ENCODE measurements at regions not wholly inside any gene's neighbourhood (a gene's known extent, or its start where the extent isn't known, plus 50 kb on each side); places are given as distances from the start of the nearest gene placed in this dataset.

- TF ChIP-seq POLR2A (IDR thresholded peaks at IDR 0.05) (no peak), CTCF (IDR thresholded peaks at IDR 0.05) (no peak)
These were observed 1341.3 kb upstream of the PIK3C3 start for GRCh38 chr18:40613721-40614120.
